ENCODE measurements at regions not wholly inside any gene's neighbourhood (a gene's known extent, or its start where the extent isn't known, plus 50 kb on each side); places are given as distances from the start of the nearest gene placed in this dataset.

- WGBS, 3 donors, result no CpG with 5 or more reads among the region's 1 CpG
- H3K27ac ChIP-seq (ENCODE audit: low read depth in 1 of 3, low read length in 2 of 3), result no peak overlapping the region
- H3K36me3 ChIP-seq (ENCODE audit: control insufficient read depth in 3 of 3, insufficient read depth in 2 of 3, low read depth in 1 of 3, low read length in 3 of 3), result no peaks in the 10 kb centered on the region
- no peak overlapping the region for H3K4me3 ChIP-seq (ENCODE audit: low read depth in 1 of 3, low read length in 3 of 3)
- H3K27me3 ChIP-seq (ENCODE audit: control insufficient read depth in 3 of 3, insufficient read depth in 3 of 3, low read length in 3 of 3), result no peaks in the 10 kb centered on the region
- H3K4me1 ChIP-seq (ENCODE audit: control insufficient read depth in 3 of 3, insufficient read depth in 2 of 3, low read depth in 1 of 3, low read length in 2 of 3), result no peaks in the 10 kb centered on the region
- no peaks in the 10 kb centered on the region for H3K9me3 ChIP-seq (ENCODE audit: control insufficient read depth in 2 of 2, insufficient read depth in 1 of 2, low read depth in 1 of 2, low read length in 1 of 2)
- FAIRE-seq (no peak), DNase-seq (no peak)
These were observed 1478.4 kb downstream of the TECRL start for GRCh38 chr4:62930884-62931283.

- H3K4me1 ChIP-seq (ENCODE audit: control insufficient read depth in 3 of 3, insufficient read depth in 2 of 3, low read depth in 1 of 3, low read length in 2 of 3), result no peaks in the 10 kb centered on the region
- no peaks in the 10 kb centered on the region for H3K36me3 ChIP-seq (ENCODE audit: control insufficient read depth in 3 of 3, insufficient read depth in 2 of 3, low read depth in 1 of 3, low read length in 3 of 3)
- WGBS, 3 donors, result 50 to 65% (median 54%) methylated on average over 3 of the region's 3 CpGs
- no peak overlapping the region for H3K27ac ChIP-seq (ENCODE audit: low read depth in 1 of 3, low read length in 2 of 3)
- DNase-seq (no peak), FAIRE-seq (no peak)
- no peak overlapping the region for H3K4me3 ChIP-seq (ENCODE audit: low read depth in 1 of 3, low read length in 3 of 3)
- no peaks in the 10 kb centered on the region for H3K27me3 ChIP-seq (ENCODE audit: control insufficient read depth in 3 of 3, insufficient read depth in 3 of 3, low read length in 3 of 3)
- H3K9me3 ChIP-seq (ENCODE audit: control insufficient read depth in 2 of 2, insufficient read depth in 1 of 2, low read depth in 1 of 2, low read length in 1 of 2), result no peaks in the 10 kb centered on the region
These were observed 1480.8 kb downstream of the TECRL start for GRCh38 chr4:62928483-62928882.

- no peak overlapping the region for H3K27ac ChIP-seq (ENCODE audit: low read depth in 1 of 3, low read length in 2 of 3)
- H3K27me3 ChIP-seq (ENCODE audit: control insufficient read depth in 3 of 3, insufficient read depth in 3 of 3, low read length in 3 of 3), result no peaks in the 10 kb centered on the region
- no peak for FAIRE-seq
- no peak for DNase-seq
- H3K4me3 ChIP-seq (ENCODE audit: low read depth in 1 of 3, low read length in 3 of 3), result no peak overlapping the region
- H3K9me3 ChIP-seq (ENCODE audit: control insufficient read depth in 2 of 2, insufficient read depth in 1 of 2, low read depth in 1 of 2, low read length in 1 of 2), result no peaks in the 10 kb centered on the region
- H3K36me3 ChIP-seq (ENCODE audit: control insufficient read depth in 3 of 3, insufficient read depth in 2 of 3, low read depth in 1 of 3, low read length in 3 of 3), result no peaks in the 10 kb centered on the region
- H3K4me1 ChIP-seq (ENCODE audit: control insufficient read depth in 3 of 3, insufficient read depth in 2 of 3, low read depth in 1 of 3, low read length in 2 of 3), result no peaks in the 10 kb centered on the region
- WGBS, 3 donors, result 55 to 66% (median 61%) methylated on average over 3 of the region's 3 CpGs
These were observed 1481.7 kb downstream of the TECRL start for GRCh38 chr4:62927574-62927973.

- DNase-seq (no peak), FAIRE-seq (no peak)
- H3K4me3 ChIP-seq (ENCODE audit: low read depth in 1 of 3, low read length in 3 of 3), result no peak overlapping the region
- no peaks in the 10 kb centered on the region for H3K9me3 ChIP-seq (ENCODE audit: control insufficient read depth in 2 of 2, insufficient read depth in 1 of 2, low read depth in 1 of 2, low read length in 1 of 2)
- WGBS, 3 donors, result 78 to 86% (median 80%) methylated on average over 4 of the region's 4 CpGs
- H3K4me1 ChIP-seq (ENCODE audit: control insufficient read depth in 3 of 3, insufficient read depth in 2 of 3, low read depth in 1 of 3, low read length in 2 of 3), result no peaks in the 10 kb centered on the region
- no peaks in the 10 kb centered on the region for H3K27me3 ChIP-seq (ENCODE audit: control insufficient read depth in 3 of 3, insufficient read depth in 3 of 3, low read length in 3 of 3)
- H3K36me3 ChIP-seq (ENCODE audit: control insufficient read depth in 3 of 3, insufficient read depth in 2 of 3, low read depth in 1 of 3, low read length in 3 of 3), result no peaks in the 10 kb centered on the region
- H3K27ac ChIP-seq (ENCODE audit: low read depth in 1 of 3, low read length in 2 of 3), result no peak overlapping the region
These were observed 1485.5 kb downstream of the TECRL start for GRCh38 chr4:62923783-62924182.

- 50 to 68% (median 50%) methylated on average over 2 of the region's 2 CpGs for WGBS, 3 donors
- no peak overlapping the region for H3K4me3 ChIP-seq (ENCODE audit: low read depth in 1 of 3, low read length in 3 of 3)
- no peak overlapping the region for H3K27ac ChIP-seq (ENCODE audit: low read depth in 1 of 3, low read length in 2 of 3)
- no peaks in the 10 kb centered on the region for H3K36me3 ChIP-seq (ENCODE audit: control insufficient read depth in 3 of 3, insufficient read depth in 2 of 3, low read depth in 1 of 3, low read length in 3 of 3)
- no peaks in the 10 kb centered on the region for H3K27me3 ChIP-seq (ENCODE audit: control insufficient read depth in 3 of 3, insufficient read depth in 3 of 3, low read length in 3 of 3)
- H3K9me3 ChIP-seq (ENCODE audit: control insufficient read depth in 2 of 2, insufficient read depth in 1 of 2, low read depth in 1 of 2, low read length in 1 of 2), result no peaks in the 10 kb centered on the region
- H3K4me1 ChIP-seq (ENCODE audit: control insufficient read depth in 3 of 3, insufficient read depth in 2 of 3, low read depth in 1 of 3, low read length in 2 of 3), result no peaks in the 10 kb centered on the region
- FAIRE-seq (no peak), DNase-seq (no peak)
These were observed 1491.6 kb downstream of the TECRL start for GRCh38 chr4:62917649-62918048.

GRCh38 chr4:62914758-62915157 is 1494.5 kb downstream of the TECRL start:
- H3K4me1 ChIP-seq (ENCODE audit: control insufficient read depth in 3 of 3, insufficient read depth in 2 of 3, low read depth in 1 of 3, low read length in 2 of 3), result no peaks in the 10 kb centered on the region
- H3K27me3 ChIP-seq (ENCODE audit: control insufficient read depth in 3 of 3, insufficient read depth in 3 of 3, low read length in 3 of 3), result no peaks in the 10 kb centered on the region
- no peaks in the 10 kb centered on the region for H3K36me3 ChIP-seq (ENCODE audit: control insufficient read depth in 3 of 3, insufficient read depth in 2 of 3, low read depth in 1 of 3, low read length in 3 of 3)
- H3K9me3 ChIP-seq (ENCODE audit: control insufficient read depth in 2 of 2, insufficient read depth in 1 of 2, low read depth in 1 of 2, low read length in 1 of 2), result no peaks in the 10 kb centered on the region
- no peak overlapping the region for H3K27ac ChIP-seq (ENCODE audit: low read depth in 1 of 3, low read length in 2 of 3)
- H3K4me3 ChIP-seq (ENCODE audit: low read depth in 1 of 3, low read length in 3 of 3), result no peak overlapping the region
- 82 to 87% (median 84%) methylated on average over 4 of the region's 4 CpGs for WGBS, 3 donors
- DNase-seq (no peak), FAIRE-seq (no peak)

- Histone ChIP-seq H3K4me3 (ENCODE audit: low read depth in 1 of 3, low read length in 3 of 3) (no peak overlapping the region), H3K9me3 (ENCODE audit: control insufficient read depth in 2 of 2, insufficient read depth in 1 of 2, low read depth in 1 of 2, low read length in 1 of 2) (no peaks in the 10 kb centered on the region), H3K27me3 (ENCODE audit: control insufficient read depth in 3 of 3, insufficient read depth in 3 of 3, low read length in 3 of 3) (no peaks in the 10 kb centered on the region), H3K27ac (ENCODE audit: low read depth in 1 of 3, low read length in 2 of 3) (no peak overlapping the region), H3K4me1 (ENCODE audit: control insufficient read depth in 3 of 3, insufficient read depth in 2 of 3, low read depth in 1 of 3, low read length in 2 of 3) (no peaks in the 10 kb centered on the region), H3K36me3 (ENCODE audit: control insufficient read depth in 3 of 3, insufficient read depth in 2 of 3, low read depth in 1 of 3, low read length in 3 of 3) (no peaks in the 10 kb centered on the region)
- FAIRE-seq (no peak), DNase-seq (no peak)
- 63 to 89% (median 78%) methylated on average over 1 of the region's 1 CpG for WGBS, 3 donors
These were observed 1496.2 kb downstream of the TECRL start for GRCh38 chr4:62913065-62913464.

GRCh38 chr4:62912531-62912930 is 1496.7 kb downstream of the TECRL start:
- DNase-seq (no peak), FAIRE-seq (no peak)
- no peaks in the 10 kb centered on the region for H3K4me1 ChIP-seq (ENCODE audit: control insufficient read depth in 3 of 3, insufficient read depth in 2 of 3, low read depth in 1 of 3, low read length in 2 of 3)
- H3K9me3 ChIP-seq (ENCODE audit: control insufficient read depth in 2 of 2, insufficient read depth in 1 of 2, low read depth in 1 of 2, low read length in 1 of 2), result no peaks in the 10 kb centered on the region
- no peaks in the 10 kb centered on the region for H3K27me3 ChIP-seq (ENCODE audit: control insufficient read depth in 3 of 3, insufficient read depth in 3 of 3, low read length in 3 of 3)
- no peaks in the 10 kb centered on the region for H3K36me3 ChIP-seq (ENCODE audit: control insufficient read depth in 3 of 3, insufficient read depth in 2 of 3, low read depth in 1 of 3, low read length in 3 of 3)
- no peak overlapping the region for H3K27ac ChIP-seq (ENCODE audit: low read depth in 1 of 3, low read length in 2 of 3)
- WGBS, 3 donors, result 0 to 26% (median 12%) methylated on average over 1 of the region's 1 CpG
- H3K4me3 ChIP-seq (ENCODE audit: low read depth in 1 of 3, low read length in 3 of 3), result no peak overlapping the region

- WGBS, 3 donors, result 67 to 80% (median 71%) methylated on average over 3 of the region's 3 CpGs
- DNase-seq, result no peak
- FAIRE-seq, result no peak
These were observed 1500.0 kb downstream of the TECRL start for GRCh38 chr4:62909238-62909637.

More at GRCh38 chr4:62909238-62909637, 1500.0 kb downstream of the TECRL start:
- Histone ChIP-seq H3K36me3 (ENCODE audit: control insufficient read depth in 3 of 3, insufficient read depth in 2 of 3, low read depth in 1 of 3, low read length in 3 of 3) (no peaks in the 10 kb centered on the region), H3K4me3 (ENCODE audit: low read depth in 1 of 3, low read length in 3 of 3) (no peak overlapping the region), H3K27ac (ENCODE audit: low read depth in 1 of 3, low read length in 2 of 3) (no peak overlapping the region), H3K4me1 (ENCODE audit: control insufficient read depth in 3 of 3, insufficient read depth in 2 of 3, low read depth in 1 of 3, low read length in 2 of 3) (no peaks in the 10 kb centered on the region), H3K9me3 (ENCODE audit: control insufficient read depth in 2 of 2, insufficient read depth in 1 of 2, low read depth in 1 of 2, low read length in 1 of 2) (no peaks in the 10 kb centered on the region), H3K27me3 (ENCODE audit: control insufficient read depth in 3 of 3, insufficient read depth in 3 of 3, low read length in 3 of 3) (no peaks in the 10 kb centered on the region)

Data from small intestine (tissue), 7 donors.